Thoracic aorta (tissue), 2 donors: ENCODE measurements at regions not wholly inside any gene's neighbourhood (a gene's known extent, or its start where the extent isn't known, plus 50 kb on each side); places are given as distances from the start of the nearest gene placed in this dataset.

ENCODE experiments used
- ATAC-seq: fragments of 150-250 bp; one replicate; pipeline ENCODE4 v1.8.0; 2017; ENCODE audit warnings: low read depth; ENCODE audit not compliant: insufficient number of reproducible peaks, low FRiP score
- DNase-seq: peaks from one replicate; pipeline ENCODE4 v3.0.0-alpha.2; 2020; ENCODE audit warnings: low spot score
- H3K27ac ChIP-seq, 2 donors: fragments of 200-600 bp; sonication (generic); 1 replicate in 1 of 2; 2 replicates in 1 of 2; pipeline ENCODE4 v1.5.1; 2016; ENCODE audit warnings: mild to moderate bottlenecking in 2 of 2, moderate library complexity in 2 of 2
- H3K27me3 ChIP-seq: fragments of 200-600 bp; sonication (generic); replicated peaks from 2 replicates; pipeline ENCODE4 v1.6.0; 2016; ENCODE audit warnings: mild to moderate bottlenecking; ENCODE audit not compliant: insufficient read depth
- H3K36me3 ChIP-seq: fragments of 200-600 bp; sonication (generic); one replicate; pipeline ENCODE4 v1.5.1; 2016
- H3K4me1 ChIP-seq, 2 donors: fragments of 200-600 bp; sonication (generic); 1 replicate in 1 of 2; 2 replicates in 1 of 2; pipeline versions ENCODE4 v1.5.1 to v1.6.0; 2016; ENCODE audit warnings: low read depth in 2 of 2, mild to moderate bottlenecking in 1 of 2; ENCODE audit not compliant: control insufficient read depth in 1 of 2
- H3K4me3 ChIP-seq: fragments of 200-600 bp; sonication (generic); 2 replicates; pipeline ENCODE4 v1.5.1; 2016; ENCODE audit warnings: mild to moderate bottlenecking
- H3K9me3 ChIP-seq: fragments of 200-600 bp; sonication (generic); 2 replicates; pipeline ENCODE4 v1.5.1; 2016
- TF ChIP-seq, protein P1 (sequence below): fragments of 200-600 bp; sonication (generic); IDR thresholded peaks from one replicate; pipeline ENCODE4 v1.5.1; 2019; ENCODE audit warnings: antibody characterized with exemption

- Histone ChIP-seq H3K4me3 (no peak overlapping the region), H3K27me3 (no peaks in the 10 kb centered on the region), H3K27ac (peak overlapping the region; percentile 29 to 35), H3K36me3 (no peaks in the 10 kb centered on the region), H3K9me3 (no peaks in the 10 kb centered on the region), H3K4me1 (peaks cover 6 to 18% of the 10 kb centered on the region in 2 donors)
- ATAC-seq (no peak), DNase-seq (no peak)
- TF ChIP-seq, protein P1, sequence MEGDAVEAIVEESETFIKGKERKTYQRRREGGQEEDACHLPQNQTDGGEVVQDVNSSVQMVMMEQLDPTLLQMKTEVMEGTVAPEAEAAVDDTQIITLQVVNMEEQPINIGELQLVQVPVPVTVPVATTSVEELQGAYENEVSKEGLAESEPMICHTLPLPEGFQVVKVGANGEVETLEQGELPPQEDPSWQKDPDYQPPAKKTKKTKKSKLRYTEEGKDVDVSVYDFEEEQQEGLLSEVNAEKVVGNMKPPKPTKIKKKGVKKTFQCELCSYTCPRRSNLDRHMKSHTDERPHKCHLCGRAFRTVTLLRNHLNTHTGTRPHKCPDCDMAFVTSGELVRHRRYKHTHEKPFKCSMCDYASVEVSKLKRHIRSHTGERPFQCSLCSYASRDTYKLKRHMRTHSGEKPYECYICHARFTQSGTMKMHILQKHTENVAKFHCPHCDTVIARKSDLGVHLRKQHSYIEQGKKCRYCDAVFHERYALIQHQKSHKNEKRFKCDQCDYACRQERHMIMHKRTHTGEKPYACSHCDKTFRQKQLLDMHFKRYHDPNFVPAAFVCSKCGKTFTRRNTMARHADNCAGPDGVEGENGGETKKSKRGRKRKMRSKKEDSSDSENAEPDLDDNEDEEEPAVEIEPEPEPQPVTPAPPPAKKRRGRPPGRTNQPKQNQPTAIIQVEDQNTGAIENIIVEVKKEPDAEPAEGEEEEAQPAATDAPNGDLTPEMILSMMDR, result no peak
These were observed 226.1 kb downstream of the SOD2 start for GRCh38 chr6:159466926-159467325.

DNA sequence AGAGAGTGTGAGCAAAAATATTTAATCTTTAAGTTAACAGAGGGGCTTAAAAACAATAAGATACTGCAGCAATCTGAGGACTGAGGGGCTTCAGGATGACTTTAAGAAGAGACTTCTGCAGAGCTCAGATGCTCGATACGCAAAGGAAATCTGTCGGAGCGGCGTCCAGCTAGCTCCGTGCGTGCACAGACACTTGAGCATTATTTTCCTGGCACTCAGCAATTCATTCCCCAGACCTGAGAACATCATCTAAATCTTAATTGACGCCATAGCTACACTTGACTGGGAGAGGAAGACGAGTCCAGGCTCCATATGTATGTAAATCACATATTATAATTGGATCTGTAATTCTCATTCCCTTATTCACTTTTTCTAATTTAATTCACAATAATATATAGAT is 228.2 kb downstream of the SOD2 start:
- DNase-seq, result no peak
- no peak for ATAC-seq
- Histone ChIP-seq H3K36me3 (no peaks in the 10 kb centered on the region), H3K4me1 (peaks cover 6 to 18% of the 10 kb centered on the region in 2 donors), H3K27ac (no peak overlapping the region), H3K27me3 (no peaks in the 10 kb centered on the region), H3K4me3 (peak overlapping the region; percentile 20), H3K9me3 (no peaks in the 10 kb centered on the region)
- TF ChIP-seq, protein P1, result no peak

DNA sequence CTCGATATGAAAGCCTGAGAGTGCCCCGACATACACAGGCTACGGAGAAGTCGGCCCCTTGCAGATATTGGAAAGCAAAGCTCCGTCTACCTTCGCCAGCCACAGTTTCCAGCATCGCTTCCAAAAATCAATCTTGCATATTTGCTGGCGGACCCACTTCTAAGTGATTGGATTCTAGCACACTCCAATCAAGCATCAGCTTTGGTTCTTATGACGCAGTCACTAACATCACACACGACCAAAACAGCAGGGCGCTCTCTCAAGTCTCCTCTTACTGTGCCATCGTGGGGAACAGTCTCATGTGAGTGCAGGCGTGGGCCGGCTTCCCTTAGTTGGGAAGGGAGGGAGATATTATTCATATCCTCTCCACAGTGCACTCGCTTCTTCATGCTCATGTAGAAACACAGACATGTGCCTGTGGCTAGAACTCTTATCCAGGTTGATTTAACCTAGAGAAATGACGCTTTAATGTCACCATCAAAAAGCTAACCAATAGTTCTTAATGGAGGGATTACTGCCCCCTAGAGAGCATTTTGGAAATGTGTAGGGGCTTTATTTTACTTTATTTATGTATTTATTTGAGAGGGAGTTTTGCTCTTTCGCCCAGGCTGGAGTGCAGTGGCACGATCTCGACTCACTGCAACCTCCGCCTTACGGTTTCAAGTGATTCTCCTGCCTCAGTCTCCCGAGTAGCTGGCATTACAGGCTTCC is 229.8 kb downstream of the SOD2 start:
- no peaks in the 10 kb centered on the region for H3K27me3 ChIP-seq
- H3K4me3 ChIP-seq, result no peak overlapping the region
- no peaks in the 10 kb centered on the region for H3K36me3 ChIP-seq
- no peaks in the 10 kb centered on the region for H3K9me3 ChIP-seq
- TF ChIP-seq, protein P1, result peak; percentile 28
- DNase-seq, result no peak
- H3K27ac ChIP-seq, result no peak overlapping the region
- peaks cover 6 to 18% of the 10 kb centered on the region in 2 donors for H3K4me1 ChIP-seq
- no peak for ATAC-seq

DNA sequence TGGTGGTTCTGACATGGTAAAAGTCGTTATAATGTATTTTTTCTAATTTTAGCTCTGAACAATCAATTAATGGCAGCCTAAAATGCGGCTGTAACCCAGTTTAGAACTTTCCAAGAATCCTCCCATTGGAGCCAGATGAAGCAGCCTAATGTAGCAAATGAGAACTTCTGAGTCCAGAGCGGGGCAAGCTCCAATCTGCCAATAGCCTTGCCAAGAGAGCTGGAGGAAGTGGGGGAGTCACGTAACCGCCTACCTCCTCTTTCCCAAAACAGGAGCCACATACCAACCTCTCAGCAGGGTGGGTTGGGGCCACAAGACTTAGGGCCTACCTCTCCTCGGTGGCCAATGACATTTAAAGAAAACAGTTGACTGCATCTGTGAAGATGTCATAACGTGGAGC is 230.6 kb downstream of the SOD2 start:
- H3K9me3 ChIP-seq, result no peaks in the 10 kb centered on the region
- H3K27ac ChIP-seq, result no peak overlapping the region
- ATAC-seq, result no peak
- no peak for DNase-seq
- H3K36me3 ChIP-seq, result no peaks in the 10 kb centered on the region
- TF ChIP-seq, protein P1, result no peak
- peaks cover 6 to 12% of the 10 kb centered on the region in 2 donors for H3K4me1 ChIP-seq
- no peaks in the 10 kb centered on the region for H3K27me3 ChIP-seq
- H3K4me3 ChIP-seq, result no peak overlapping the region

DNA sequence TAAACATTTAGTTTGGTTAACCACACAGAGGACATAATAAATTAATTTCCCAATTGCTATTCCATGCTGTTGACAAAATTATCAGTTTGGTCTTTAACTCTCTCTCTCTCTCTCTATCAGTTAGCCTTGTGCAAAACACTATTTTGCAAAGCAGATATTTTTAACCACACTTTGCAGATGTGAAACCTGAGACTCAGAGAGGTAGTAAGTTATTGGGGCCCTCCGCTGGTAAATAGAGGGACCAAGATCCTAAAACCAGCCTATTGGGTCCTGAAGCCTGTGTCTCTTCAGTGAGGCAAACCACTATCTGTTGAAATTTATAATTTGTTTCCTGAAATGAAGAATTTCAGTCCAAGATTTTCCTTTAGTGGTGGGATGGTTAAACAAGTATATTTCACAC is 231.0 kb downstream of the SOD2 start:
- no peak for ATAC-seq
- H3K4me1 ChIP-seq, result peaks cover 3 to 11% of the 10 kb centered on the region in 2 donors
- no peaks in the 10 kb centered on the region for H3K36me3 ChIP-seq
- no peaks in the 10 kb centered on the region for H3K27me3 ChIP-seq
- no peak overlapping the region for H3K4me3 ChIP-seq
- DNase-seq, result no peak
- no peaks in the 10 kb centered on the region for H3K9me3 ChIP-seq
- H3K27ac ChIP-seq, result no peak overlapping the region
- TF ChIP-seq, protein P1, result no peak
